ENCODE measurements at regions not wholly inside any gene's neighbourhood (a gene's known extent, or its start where the extent isn't known, plus 50 kb on each side); places are given as distances from the start of the nearest gene placed in this dataset.

- no peak for DNase-seq (ENCODE audit: low read depth)
- H3K4me3 ChIP-seq (ENCODE audit: low read length), result no peak overlapping the region
- TF ChIP-seq CTCF (conservative IDR thresholded peaks at IDR 0.05; ENCODE audit: low read depth, low read length), result no peak
Measured at GRCh38 chr17:62902531-62903220, 63.4 kb upstream of the TANC2 start.

- no peak for DNase-seq (ENCODE audit: low read depth)
- TF ChIP-seq CTCF (conservative IDR thresholded peaks at IDR 0.05; ENCODE audit: low read depth, low read length), result no peak
- H3K4me3 ChIP-seq (ENCODE audit: low read length), result no peak overlapping the region
Measured at GRCh38 chr17:62901544-62901943, 64.5 kb upstream of the TANC2 start.

- TF ChIP-seq CTCF (conservative IDR thresholded peaks at IDR 0.05; ENCODE audit: low read depth, low read length), result no peak
- no peak overlapping the region for H3K4me3 ChIP-seq (ENCODE audit: low read length)
- DNase-seq (ENCODE audit: low read depth), result no peak
Measured at GRCh38 chr17:62900096-62900495, 65.9 kb upstream of the TANC2 start.

GRCh38 chr17:62899361-62899760 is 66.7 kb upstream of the TANC2 start:
- no peak for DNase-seq (ENCODE audit: low read depth)
- TF ChIP-seq CTCF (conservative IDR thresholded peaks at IDR 0.05; ENCODE audit: low read depth, low read length), result no peak
- H3K4me3 ChIP-seq (ENCODE audit: low read length), result no peak overlapping the region

GRCh38 chr17:62898239-62898864 is 67.7 kb upstream of the TANC2 start:
- H3K4me3 ChIP-seq (ENCODE audit: low read length), result no peak overlapping the region
- no peak for TF ChIP-seq CTCF (conservative IDR thresholded peaks at IDR 0.05; ENCODE audit: low read depth, low read length)
- no peak for DNase-seq (ENCODE audit: low read depth)

- no peak for TF ChIP-seq CTCF (conservative IDR thresholded peaks at IDR 0.05; ENCODE audit: low read depth, low read length)
- DNase-seq (ENCODE audit: low read depth), result no peak
- H3K4me3 ChIP-seq (ENCODE audit: low read length), result no peak overlapping the region
Measured at GRCh38 chr17:62897706-62898105, 68.3 kb upstream of the TANC2 start.
